PFSK-1 (cell line): ENCODE measurements at regions not wholly inside any gene's neighbourhood (a gene's known extent, or its start where the extent isn't known, plus 50 kb on each side); places are given as distances from the start of the nearest gene placed in this dataset.

ENCODE experiments used
- POLR2AphosphoS5 ChIP-seq: IDR thresholded peaks from 2 replicates; pipeline ENCODE4 v1.6.1; 2012; ENCODE audit warnings: low read depth, mild to moderate bottlenecking, control low read depth, low read length, moderate library complexity
- REST ChIP-seq, 2 experiments: IDR thresholded peaks; 2 replicates each; pipeline versions ENCODE4 v1.6.1 to v1.8.0; 2011 to 2012; ENCODE audit warnings: low read depth in 2 of 2, low read length in 2 of 2, control low read depth in 1 of 2, inconsistent platforms in 1 of 2, mild to moderate bottlenecking in 1 of 2, moderate library complexity in 1 of 2; ENCODE audit not compliant: insufficient read depth in 1 of 2
- SIN3A ChIP-seq: IDR thresholded peaks from 2 replicates; pipeline ENCODE4 v1.6.1; 2012; ENCODE audit warnings: mild to moderate bottlenecking, low read length, moderate library complexity, borderline replicate concordance; ENCODE audit not compliant: insufficient read depth

- no peak for TF ChIP-seq SIN3A
- TF ChIP-seq POLR2AphosphoS5, result no peak
- no peak for TF ChIP-seq REST (IDR thresholded peaks at IDR 0.05; ENCODE audit: insufficient read depth in 1 of 2, low read depth in 2 of 2, low read length in 2 of 2)
These were observed 109.5 kb upstream of the RAP1B start for GRCh38 chr12:68501226-68501625.
